Astrocyte of the spinal cord (primary cell): ENCODE measurements at regions not wholly inside any gene's neighbourhood (a gene's known extent, or its start where the extent isn't known, plus 50 kb on each side); places are given as distances from the start of the nearest gene placed in this dataset.

Source experiments
- DNase-seq: peaks from one replicate; pipeline ENCODE4 v3.0.0; 2011; ENCODE audit warnings: low read depth, low spot score
- H3K4me3 ChIP-seq: 2 replicates; pipeline ENCODE4 v1.5.1; 2011; ENCODE audit warnings: low read depth, mild to moderate bottlenecking, low read length, moderate library complexity
- CTCF ChIP-seq: IDR thresholded peaks from 2 replicates; pipeline ENCODE4 v1.5.1; 2012; ENCODE audit warnings: low read depth, mild to moderate bottlenecking, low read length, inconsistent platforms
- in situ Hi-C: cut with HindIII; loops from 2 replicates; pipeline ENCODE4 v1.10.0; 2017; ENCODE audit warnings: low sequenced_read_pairs

GRCh38 chr5:176711883-176712282 is 64.6 kb downstream of the TSPAN17 start:
- no peak for DNase-seq
- no peak overlapping the region for H3K4me3 ChIP-seq
- in situ Hi-C loops: no loop called here
- no peak for TF ChIP-seq CTCF

- TF ChIP-seq CTCF: no peak
- H3K4me3 ChIP-seq: no peak overlapping the region
- no peak for DNase-seq
- in situ Hi-C loops: no loop called here
Measured at GRCh38 chr5:176712546-176713304, 65.4 kb downstream of the TSPAN17 start.

GRCh38 chr5:176713409-176713808 is 66.1 kb downstream of the TSPAN17 start:
- H3K4me3 ChIP-seq: no peak overlapping the region

GRCh38 chr5:176714067-176714466 is 66.8 kb downstream of the TSPAN17 start:
- in situ Hi-C loops: no loop called here
- no peak for DNase-seq
- no peak for TF ChIP-seq CTCF
- H3K4me3 ChIP-seq: no peak overlapping the region

More at GRCh38 chr5:176713409-176713808, 66.1 kb downstream of the TSPAN17 start:
- DNase-seq: no peak
- TF ChIP-seq CTCF: no peak
- in situ Hi-C loops: no loop called here

- no peak for TF ChIP-seq CTCF
- peak; percentile 45 for DNase-seq
- H3K4me3 ChIP-seq: no peak overlapping the region
- in situ Hi-C loops: no loop called here
Measured at GRCh38 chr5:176716320-176716719, 69.0 kb downstream of the TSPAN17 start.

GRCh38 chr5:176719113-176719739 is 71.9 kb downstream of the TSPAN17 start:
- no peak overlapping the region for H3K4me3 ChIP-seq
- no peak for TF ChIP-seq CTCF
- no peak for DNase-seq
- in situ Hi-C loops: no loop called here
